ENCODE measurements at regions not wholly inside any gene's neighbourhood (a gene's known extent, or its start where the extent isn't known, plus 50 kb on each side); places are given as distances from the start of the nearest gene placed in this dataset.
A peak's percentile ranks its signal among the peaks of the same experiment; 100 is the strongest.

GRCh38 chrX:139201924-139202323, 328.6 kb upstream of the F9 start:
- H4K20me1 ChIP-seq (replicated peaks; ENCODE audit: control insufficient read depth, insufficient read depth, low read length): no peaks in the 10 kb centered on the region
- no peaks in the 10 kb centered on the region for H3K9me1 ChIP-seq (ENCODE audit: control insufficient read depth, insufficient read depth, low read length)
- FAIRE-seq: peak; percentile 56
- H3K9me3 ChIP-seq (replicated peaks; ENCODE audit: control insufficient read depth, insufficient read depth, low read depth, low read length): no peaks in the 10 kb centered on the region
- peak overlapping the region in 1 of 2 experiments; percentile 25; a peak in 1 of 4 replicates for H3K9ac ChIP-seq (ENCODE audit: insufficient read depth in 1 of 2, low read depth in 2 of 2, low read length in 2 of 2)
- peak overlapping the region; percentile 43; the same call in 1 of the 2 replicates for H3K4me2 ChIP-seq (ENCODE audit: insufficient read depth, low read length)
- peak overlapping the region; percentile 25; the same call in 1 of the 3 replicates for H3K27ac ChIP-seq (ENCODE audit: extremely low read depth, low read depth, low read length)
- DNase-seq (ENCODE audit: extremely low read depth in 1 of 4, low spot score in 3 of 4): no peak
- ATAC-seq: no peak
- WGBS (ENCODE audit: insufficient coverage, low coverage, missing lambda C conversion rate): 33% methylated on average over 4 of the region's 4 CpGs
- in situ Hi-C loops (cut with MboI): no loop called here
- peaks cover 4% of the 10 kb centered on the region; the same call in 2 of the 3 replicates for H3K36me3 ChIP-seq (ENCODE audit: control insufficient read depth, insufficient read depth, low read length)
- TF ChIP-seq ZNF436 (CRISPR knock-in tag; IDR thresholded peaks at IDR 0.05) (no peak), FOSL1 (tag; conservative IDR thresholded peaks at IDR 0.05) (peak; percentile 68)
- TF ChIP-seq, protein P1, sequence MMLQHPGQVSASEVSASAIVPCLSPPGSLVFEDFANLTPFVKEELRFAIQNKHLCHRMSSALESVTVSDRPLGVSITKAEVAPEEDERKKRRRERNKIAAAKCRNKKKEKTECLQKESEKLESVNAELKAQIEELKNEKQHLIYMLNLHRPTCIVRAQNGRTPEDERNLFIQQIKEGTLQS (IDR thresholded peaks at IDR 0.05): peak; percentile 56; the same call in 1 of the 2 replicates
- TF ChIP-seq, protein P1 (CRISPR knock-in tag; conservative IDR thresholded peaks at IDR 0.05): no peak
- peak overlapping the region; percentile 55; the same call in 1 of the 2 replicates for H2AFZ ChIP-seq (ENCODE audit: low read depth, low read length)
- BruUV-seq (replicated peaks): no TSS peak
- ChIA-PET CTCF (ENCODE audit: low intra/inter-chr PET ratio) (no interaction called here), POLR2A (interaction anchor here (0.6 to 3.0 kb wide), 2 partner anchors 10 to 15 kb away, joined by 3 to 14 read pairs; no protein-coding TSS in a partner anchor)
- peaks cover 20 to 37% of the 10 kb centered on the region in 2 experiments; a peak in 4 of 5 replicates for H3K4me1 ChIP-seq (replicated peaks in 1 of 2; ENCODE audit: control insufficient read depth in 2 of 2, insufficient read depth in 2 of 2, low read length in 2 of 2)
- no peak overlapping the region for H3K4me3 ChIP-seq
- no peaks in the 10 kb centered on the region for H3K27me3 ChIP-seq (ENCODE audit: control insufficient read depth in 2 of 2, insufficient read depth in 2 of 2, low read length in 2 of 2)
- intact Hi-C loops (cut with micrococcal nuclease): loop anchor here (5.0 kb wide), 1 partner anchor 75 kb away; no protein-coding TSS in a partner anchor
- peaks cover 13% of the 10 kb centered on the region; the same call in 2 of the 3 replicates for H3K79me2 ChIP-seq (ENCODE audit: control insufficient read depth, insufficient read depth, low read length)
